Fibroblast of lung (primary cell): ENCODE measurements at regions not wholly inside any gene's neighbourhood (a gene's known extent, or its start where the extent isn't known, plus 50 kb on each side); places are given as distances from the start of the nearest gene placed in this dataset.
"Not testable (repeated sequence)": the region's sequence is repeated elsewhere in the genome, so short reads cannot be mapped to it uniquely, and the experiment has no call there.

Experiments
- DNase-seq, 2 donors: peaks; one replicate each; pipeline versions ENCODE4 v3.0.0 to v3.0.0-alpha.2; 2010; ENCODE audit warnings: low read depth in 2 of 2
- H2AFZ ChIP-seq: 2 replicates; pipeline ENCODE4 v1.5.1; 2012; ENCODE audit warnings: low read length, control low read depth, inconsistent platforms
- H3K27ac ChIP-seq: 2 replicates; pipeline ENCODE4 v1.5.1; 2011; ENCODE audit warnings: low read length, control low read depth; ENCODE audit not compliant: insufficient read depth
- H3K27me3 ChIP-seq: 2 replicates; pipeline ENCODE4 v1.5.1; 2011; ENCODE audit warnings: mild to moderate bottlenecking, low read length; ENCODE audit not compliant: control insufficient read depth, insufficient read depth
- H3K36me3 ChIP-seq: 2 replicates; pipeline ENCODE4 v1.5.1; 2011; ENCODE audit warnings: low read length; ENCODE audit not compliant: control insufficient read depth, insufficient read depth
- H3K4me1 ChIP-seq: 2 replicates; pipeline ENCODE4 v1.5.1; 2011; ENCODE audit warnings: low read length; ENCODE audit not compliant: control insufficient read depth, insufficient read depth; ENCODE audit errors: extremely low read depth
- H3K4me2 ChIP-seq: 2 replicates; pipeline ENCODE4 v1.5.1; 2011; ENCODE audit warnings: low read length, control low read depth; ENCODE audit not compliant: insufficient read depth; ENCODE audit errors: extremely low read depth
- H3K4me3 ChIP-seq, 4 experiments: fragments of 200-600 bp in 1 of 4; sonication (generic) in 1 of 4; replicated peaks in 1 of 4; 2 replicates each; pipeline ENCODE4 v1.5.1; 2011 to 2016; ENCODE audit warnings: low read length in 4 of 4, low read depth in 3 of 4, mild to moderate bottlenecking in 3 of 4, control low read depth in 2 of 4, inconsistent platforms in 1 of 4, mixed read lengths in 1 of 4; ENCODE audit not compliant: insufficient read depth in 1 of 4; ENCODE audit errors: control extremely low read depth in 1 of 4
- H3K79me2 ChIP-seq: 2 replicates; pipeline ENCODE4 v1.5.1; 2012; ENCODE audit warnings: mild to moderate bottlenecking, low read length, inconsistent platforms; ENCODE audit not compliant: control insufficient read depth, insufficient read depth
- H3K9ac ChIP-seq: 2 replicates; pipeline ENCODE4 v1.5.1; 2011; ENCODE audit warnings: mild to moderate bottlenecking, low read length, control low read depth; ENCODE audit not compliant: insufficient read depth
- H3K9me3 ChIP-seq: 2 replicates; pipeline ENCODE4 v1.5.1; 2012; ENCODE audit warnings: low read depth, low read length; ENCODE audit not compliant: control insufficient read depth, insufficient read depth
- H4K20me1 ChIP-seq: 2 replicates; pipeline ENCODE4 v1.5.1; 2011; ENCODE audit warnings: low read length; ENCODE audit not compliant: control insufficient read depth, insufficient read depth; ENCODE audit errors: extremely low read depth
- EZH2 ChIP-seq: IDR thresholded peaks from 2 replicates; pipeline ENCODE4 v1.5.1; 2012; ENCODE audit warnings: low read length, control low read depth, mild to moderate bottlenecking; ENCODE audit errors: missing control alignments
- TF ChIP-seq, protein P1 (sequence below), 2 donors: IDR thresholded peaks in 1 of 2; conservative IDR thresholded peaks in 1 of 2; 1 replicate in 1 of 2; 2 replicates in 1 of 2; pipeline ENCODE4 v1.5.1; 2011 to 2012; ENCODE audit warnings: low read length in 2 of 2, control low read depth in 1 of 2, inconsistent platforms in 1 of 2, low read depth in 1 of 2, mild to moderate bottlenecking in 1 of 2

DNA sequence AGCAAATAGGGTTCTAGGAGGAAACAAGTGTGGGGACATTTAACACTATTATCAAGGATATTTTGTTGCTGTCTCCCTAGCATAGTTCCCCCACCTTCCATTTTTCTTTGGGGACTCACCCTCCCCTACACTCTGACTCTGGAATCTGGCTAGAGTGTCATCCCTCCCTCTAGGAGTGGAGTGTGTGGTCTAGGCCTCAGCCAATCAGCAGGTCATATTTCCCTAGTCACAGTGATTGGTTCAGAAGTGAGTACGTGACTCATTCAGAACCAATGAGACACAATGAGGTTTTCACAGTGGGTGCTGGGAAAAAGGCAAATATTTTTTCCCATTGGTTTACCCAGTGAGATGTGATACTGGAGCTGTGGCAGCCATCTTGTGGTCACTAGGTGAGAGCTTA, 234.4 kb downstream of the SHQ1 start:
- Histone ChIP-seq H2AFZ (no peak overlapping the region), H3K36me3 (no peaks in the 10 kb centered on the region), H3K79me2 (no peaks in the 10 kb centered on the region), H3K4me2 (no peak overlapping the region), H3K9ac (no peak overlapping the region), H4K20me1 (no peaks in the 10 kb centered on the region), H3K27me3 (peaks cover 7% of the 10 kb centered on the region), H3K4me3 (no peak overlapping the region), H3K4me1 (no peaks in the 10 kb centered on the region), H3K27ac (no peak overlapping the region), H3K9me3 (no peaks in the 10 kb centered on the region)
- TF ChIP-seq, protein P1, sequence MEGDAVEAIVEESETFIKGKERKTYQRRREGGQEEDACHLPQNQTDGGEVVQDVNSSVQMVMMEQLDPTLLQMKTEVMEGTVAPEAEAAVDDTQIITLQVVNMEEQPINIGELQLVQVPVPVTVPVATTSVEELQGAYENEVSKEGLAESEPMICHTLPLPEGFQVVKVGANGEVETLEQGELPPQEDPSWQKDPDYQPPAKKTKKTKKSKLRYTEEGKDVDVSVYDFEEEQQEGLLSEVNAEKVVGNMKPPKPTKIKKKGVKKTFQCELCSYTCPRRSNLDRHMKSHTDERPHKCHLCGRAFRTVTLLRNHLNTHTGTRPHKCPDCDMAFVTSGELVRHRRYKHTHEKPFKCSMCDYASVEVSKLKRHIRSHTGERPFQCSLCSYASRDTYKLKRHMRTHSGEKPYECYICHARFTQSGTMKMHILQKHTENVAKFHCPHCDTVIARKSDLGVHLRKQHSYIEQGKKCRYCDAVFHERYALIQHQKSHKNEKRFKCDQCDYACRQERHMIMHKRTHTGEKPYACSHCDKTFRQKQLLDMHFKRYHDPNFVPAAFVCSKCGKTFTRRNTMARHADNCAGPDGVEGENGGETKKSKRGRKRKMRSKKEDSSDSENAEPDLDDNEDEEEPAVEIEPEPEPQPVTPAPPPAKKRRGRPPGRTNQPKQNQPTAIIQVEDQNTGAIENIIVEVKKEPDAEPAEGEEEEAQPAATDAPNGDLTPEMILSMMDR (conservative IDR thresholded peaks at IDR 0.05 in 1 of 2, IDR thresholded peaks at IDR 0.05 in 1 of 2; ENCODE audit: low read depth in 1 of 2, low read length in 2 of 2) = no peak
- TF ChIP-seq EZH2 = no peak
- DNase-seq = no peak

DNA sequence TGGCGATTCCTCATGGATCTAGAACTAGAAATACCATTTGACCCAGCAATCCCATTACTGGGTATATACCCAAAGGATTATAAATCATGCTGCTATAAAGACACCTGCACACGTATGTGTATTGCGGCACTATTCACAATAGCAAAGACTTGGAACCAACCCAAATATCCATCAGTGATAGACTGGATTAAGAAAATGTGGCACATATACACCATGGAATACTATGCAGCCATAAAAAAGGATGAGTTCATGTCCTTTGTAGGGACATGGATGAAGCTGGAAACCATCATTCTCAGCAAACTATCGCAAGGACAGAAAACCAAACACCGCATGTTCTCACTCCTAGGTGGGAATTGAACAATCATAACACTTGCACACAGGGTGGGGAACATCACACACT, 239.1 kb downstream of the SHQ1 start:
- not testable (repeated sequence) for H3K27ac ChIP-seq, H3K4me2 ChIP-seq, H2AFZ ChIP-seq, DNase-seq, H3K79me2 ChIP-seq, H4K20me1 ChIP-seq, H3K4me3 ChIP-seq, H3K4me1 ChIP-seq, H3K9ac ChIP-seq, H3K36me3 ChIP-seq, H3K27me3 ChIP-seq, H3K9me3 ChIP-seq

DNA sequence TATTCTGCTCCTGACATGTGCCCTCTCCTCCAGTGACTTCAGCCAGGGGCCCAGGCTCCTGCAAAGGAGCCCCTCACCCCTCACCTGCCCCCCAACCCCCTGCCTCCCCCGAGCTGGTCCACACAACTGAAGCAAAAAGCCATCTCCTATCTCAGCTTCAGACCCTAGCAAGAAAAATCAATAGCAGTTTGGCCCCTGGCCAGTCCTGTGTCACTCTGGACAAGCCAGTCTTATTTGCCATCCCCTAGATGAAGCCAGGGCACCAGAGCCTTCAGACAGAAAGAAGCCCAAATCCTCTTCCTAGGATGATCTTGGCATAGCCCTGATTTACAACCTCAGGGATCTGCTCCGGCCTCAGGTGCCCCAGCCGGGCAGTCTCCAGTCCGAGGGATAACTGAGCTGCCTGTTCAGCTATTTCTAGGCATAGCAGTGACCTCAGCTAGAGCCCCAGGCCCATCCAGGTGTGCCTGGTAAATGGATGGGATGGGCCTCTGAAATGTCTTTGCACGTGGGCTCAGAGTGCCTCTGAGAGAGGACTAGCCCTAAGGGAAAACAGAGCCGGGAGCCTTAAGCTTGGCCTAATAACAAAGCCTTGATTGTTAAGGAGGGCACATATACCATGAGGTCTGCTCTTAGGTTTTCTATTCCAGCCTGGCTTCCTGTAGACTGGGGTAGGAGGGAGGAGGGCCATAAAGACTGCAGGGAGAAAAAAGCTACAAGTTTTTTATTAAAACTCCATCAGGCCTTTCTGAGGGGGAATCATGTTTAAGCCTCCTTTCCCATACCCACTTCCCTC, 242.0 kb downstream of the SHQ1 start:
- no peak overlapping the region for H2AFZ ChIP-seq
- no peak overlapping the region for H3K4me2 ChIP-seq
- no peaks in the 10 kb centered on the region for H3K79me2 ChIP-seq
- no peaks in the 10 kb centered on the region for H3K9me3 ChIP-seq
- H3K27ac ChIP-seq = no peak overlapping the region
- no peaks in the 10 kb centered on the region for H3K36me3 ChIP-seq
- TF ChIP-seq, protein P1 (conservative IDR thresholded peaks at IDR 0.05 in 1 of 2, IDR thresholded peaks at IDR 0.05 in 1 of 2; ENCODE audit: low read depth in 1 of 2, low read length in 2 of 2) = no peak
- no peak for TF ChIP-seq EZH2
- no peaks in the 10 kb centered on the region for H3K27me3 ChIP-seq
- H3K9ac ChIP-seq = no peak overlapping the region
- no peak overlapping the region for H3K4me3 ChIP-seq
- no peak for DNase-seq
- no peaks in the 10 kb centered on the region for H3K4me1 ChIP-seq
- no peaks in the 10 kb centered on the region for H4K20me1 ChIP-seq
